Left lung (tissue), 4 donors: ENCODE measurements at regions not wholly inside any gene's neighbourhood (a gene's known extent, or its start where the extent isn't known, plus 50 kb on each side); places are given as distances from the start of the nearest gene placed in this dataset.

Source experiments
- ATAC-seq: fragments of 200-7000 bp; cut with Tn5 transposase; one replicate; pipeline ENCODE4 v1.9.1; 2020; ENCODE audit warnings: moderate library complexity
- DNase-seq, 4 donors: peaks; one replicate each; pipeline ENCODE4 v3.0.0-alpha.2; 2013 to 2020
- H3K27ac ChIP-seq, 2 donors: fragments of 200-600 bp; sonication (generic) in 1 of 2; one replicate each; pipeline versions ENCODE4 v1.5.0 to v1.8.0; 2020 to 2021
- H3K27me3 ChIP-seq, 2 donors: fragments of 200-600 bp; sonication (generic) in 1 of 2; one replicate each; pipeline versions ENCODE4 v1.5.0 to v1.8.0; 2020 to 2021
- H3K36me3 ChIP-seq, 2 donors: fragments of 200-600 bp; sonication (generic) in 1 of 2; one replicate each; pipeline versions ENCODE4 v1.5.0 to v1.8.0; 2020 to 2021
- H3K4me1 ChIP-seq, 2 donors: fragments of 200-600 bp; one replicate each; pipeline ENCODE4 v1.8.0; 2021
- H3K4me3 ChIP-seq, 2 donors: fragments of 200-600 bp; sonication (generic) in 1 of 2; one replicate each; pipeline versions ENCODE4 v1.5.0 to v1.8.0; 2020 to 2021; ENCODE audit warnings: mild to moderate bottlenecking in 1 of 2
- H3K9me3 ChIP-seq, 2 donors: fragments of 200-600 bp; sonication (generic) in 1 of 2; one replicate each; pipeline versions ENCODE4 v1.5.0 to v1.8.0; 2020 to 2021
- intact Hi-C, 2 donors: fragments of 100-400 bp; cut with DNase I; formaldehyde crosslinking; loops; one replicate each; pipeline versions ENCODE4 v1.11.2 to v1.14.2; 2022
- TF ChIP-seq, protein P1 (sequence below), 2 donors: fragments of 200-600 bp; sonication (generic) in 1 of 2; IDR thresholded peaks; one replicate each; pipeline versions ENCODE4 v1.5.0 to v1.8.0; 2021; ENCODE audit warnings: antibody characterized with exemption in 2 of 2
- donor health status: DM: no; HTN: yes; CAD: no.
- donor health status: DM: no; HTN: no; CAD: no.

- peaks cover 13 to 16% of the 10 kb centered on the region in 2 donors for H3K4me1 ChIP-seq
- no peak overlapping the region for H3K27ac ChIP-seq
- DNase-seq (peak in 1 of 4 donors; percentile 37), ATAC-seq (peak; percentile 44)
- TF ChIP-seq, protein P1, sequence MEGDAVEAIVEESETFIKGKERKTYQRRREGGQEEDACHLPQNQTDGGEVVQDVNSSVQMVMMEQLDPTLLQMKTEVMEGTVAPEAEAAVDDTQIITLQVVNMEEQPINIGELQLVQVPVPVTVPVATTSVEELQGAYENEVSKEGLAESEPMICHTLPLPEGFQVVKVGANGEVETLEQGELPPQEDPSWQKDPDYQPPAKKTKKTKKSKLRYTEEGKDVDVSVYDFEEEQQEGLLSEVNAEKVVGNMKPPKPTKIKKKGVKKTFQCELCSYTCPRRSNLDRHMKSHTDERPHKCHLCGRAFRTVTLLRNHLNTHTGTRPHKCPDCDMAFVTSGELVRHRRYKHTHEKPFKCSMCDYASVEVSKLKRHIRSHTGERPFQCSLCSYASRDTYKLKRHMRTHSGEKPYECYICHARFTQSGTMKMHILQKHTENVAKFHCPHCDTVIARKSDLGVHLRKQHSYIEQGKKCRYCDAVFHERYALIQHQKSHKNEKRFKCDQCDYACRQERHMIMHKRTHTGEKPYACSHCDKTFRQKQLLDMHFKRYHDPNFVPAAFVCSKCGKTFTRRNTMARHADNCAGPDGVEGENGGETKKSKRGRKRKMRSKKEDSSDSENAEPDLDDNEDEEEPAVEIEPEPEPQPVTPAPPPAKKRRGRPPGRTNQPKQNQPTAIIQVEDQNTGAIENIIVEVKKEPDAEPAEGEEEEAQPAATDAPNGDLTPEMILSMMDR (IDR thresholded peaks at IDR 0.05): no peak
- H3K36me3 ChIP-seq: no peaks in the 10 kb centered on the region
- no peak overlapping the region for H3K4me3 ChIP-seq
- peaks cover 0 to 10% of the 10 kb centered on the region in 2 donors for H3K9me3 ChIP-seq
- H3K27me3 ChIP-seq: peaks cover 0 to 34% of the 10 kb centered on the region in 2 donors
- intact Hi-C loops: no loop called here
Measured at GRCh38 chr17:77736199-77736585, 222.3 kb upstream of the TNRC6C start.

DNA sequence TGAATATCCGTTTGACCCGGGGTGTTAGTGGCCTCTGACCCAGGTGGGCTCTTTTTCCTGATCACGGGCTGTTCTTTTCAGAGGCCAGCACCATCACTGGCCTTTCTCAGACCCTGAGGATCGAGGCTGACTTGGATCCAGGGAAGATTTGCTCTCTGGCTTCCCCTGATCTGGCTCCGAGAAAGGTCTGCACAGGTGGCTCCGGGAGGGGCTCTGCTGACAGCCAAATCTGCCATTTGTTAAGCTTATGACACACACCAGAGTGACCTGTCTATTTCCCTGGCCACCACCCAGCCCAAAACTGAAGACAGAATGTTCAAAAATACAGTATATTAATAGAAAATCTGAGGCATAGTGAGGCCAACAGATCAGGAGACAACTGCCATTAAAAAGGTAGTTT, 221.8 kb upstream of the TNRC6C start:
- ATAC-seq (no peak), DNase-seq (no peak)
- Histone ChIP-seq H3K27ac (no peak overlapping the region), H3K9me3 (peaks cover 0 to 11% of the 10 kb centered on the region in 2 donors), H3K36me3 (no peaks in the 10 kb centered on the region), H3K4me1 (peaks cover 13 to 16% of the 10 kb centered on the region in 2 donors), H3K27me3 (peaks cover 0 to 36% of the 10 kb centered on the region in 2 donors), H3K4me3 (no peak overlapping the region)
- intact Hi-C loops: no loop called here
- TF ChIP-seq, protein P1 (IDR thresholded peaks at IDR 0.05): no peak

DNA sequence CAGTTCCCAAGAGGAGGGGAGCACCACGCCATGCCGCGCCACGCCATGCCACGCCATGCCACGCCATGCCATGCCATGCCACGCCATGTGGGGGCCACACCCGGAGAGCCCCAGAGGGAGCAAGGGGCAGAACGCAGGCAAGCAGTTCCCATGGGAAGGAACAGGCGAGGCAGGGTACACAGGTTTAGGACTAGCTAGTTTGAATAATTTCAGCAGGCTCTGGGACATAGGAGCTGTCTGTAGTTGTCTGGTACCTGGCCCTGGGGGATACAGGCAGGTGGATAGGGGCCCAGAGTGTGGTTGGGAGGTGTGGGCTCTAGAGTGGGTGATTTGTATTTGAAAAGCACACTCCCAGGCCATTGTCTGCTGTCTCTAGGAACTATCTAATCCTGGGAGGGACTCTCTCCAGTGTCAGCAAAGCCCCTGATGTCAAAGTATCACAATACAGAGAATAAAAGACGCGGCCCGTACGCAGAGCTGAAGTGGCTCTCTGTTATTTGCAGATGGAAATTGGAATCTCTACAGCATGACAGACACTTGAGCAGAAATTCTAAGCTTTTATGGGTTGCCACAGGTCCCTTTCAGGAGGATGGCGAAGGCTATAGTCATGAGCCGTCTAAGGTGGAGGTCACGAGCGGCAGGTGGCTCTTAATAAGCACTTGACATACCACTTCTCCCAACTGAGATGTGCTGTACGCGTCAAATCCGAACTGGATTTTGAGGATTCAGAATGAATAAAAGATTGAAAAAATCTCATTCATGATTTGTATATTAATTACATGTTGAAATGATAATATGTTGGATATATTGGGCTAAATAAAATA, 220.8 kb upstream of the TNRC6C start:
- Histone ChIP-seq H3K4me3 (no peak overlapping the region), H3K4me1 (peaks cover 13 to 16% of the 10 kb centered on the region in 2 donors), H3K27me3 (peaks cover 0 to 40% of the 10 kb centered on the region in 2 donors), H3K9me3 (peaks cover 0 to 6% of the 10 kb centered on the region in 2 donors), H3K27ac (no peak overlapping the region), H3K36me3 (no peaks in the 10 kb centered on the region)
- peak; percentile 28 for ATAC-seq
- TF ChIP-seq, protein P1 (IDR thresholded peaks at IDR 0.05): no peak
- peak in 2 of 4 donors; percentile 37 to 68 for DNase-seq
- intact Hi-C loops: no loop called here

GRCh38 chr17:77738751-77739531, 219.6 kb upstream of the TNRC6C start:
- Histone ChIP-seq H3K4me1 (peaks cover 13 to 16% of the 10 kb centered on the region in 2 donors), H3K36me3 (no peaks in the 10 kb centered on the region), H3K4me3 (no peak overlapping the region), H3K9me3 (peaks cover 0 to 2% of the 10 kb centered on the region in 2 donors), H3K27ac (no peak overlapping the region), H3K27me3 (peaks cover 0 to 34% of the 10 kb centered on the region in 2 donors)
- peak in 2 of 4 donors; percentile 27 to 30 for DNase-seq
- TF ChIP-seq, protein P1 (IDR thresholded peaks at IDR 0.05): no peak
- intact Hi-C loops: no loop called here
- no peak for ATAC-seq

DNA sequence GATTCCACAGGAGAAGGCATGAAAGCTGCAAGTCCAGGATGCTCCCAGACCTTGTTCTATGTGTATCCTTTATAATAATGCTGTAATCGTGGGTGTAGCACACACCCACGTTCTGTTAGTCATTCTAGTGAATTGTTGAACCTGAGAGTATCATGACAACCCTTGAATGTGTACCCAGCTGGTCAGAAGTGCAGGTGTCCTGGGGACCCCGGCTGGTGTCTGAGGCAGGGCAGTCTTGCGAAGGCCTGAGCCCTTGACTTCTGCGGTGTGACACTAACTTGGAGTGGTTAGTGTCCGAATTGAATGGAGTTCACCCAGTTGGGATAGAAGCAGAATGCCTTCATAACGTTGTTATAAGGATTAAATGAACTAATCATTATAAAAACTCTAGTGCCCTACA, 218.0 kb upstream of the TNRC6C start:
- peaks cover 0 to 2% of the 10 kb centered on the region in 2 donors for H3K9me3 ChIP-seq
- no peak overlapping the region for H3K4me3 ChIP-seq
- H3K27ac ChIP-seq: no peak overlapping the region
- ATAC-seq (no peak), DNase-seq (no peak)
- peaks cover 0 to 19% of the 10 kb centered on the region in 2 donors for H3K27me3 ChIP-seq
- H3K4me1 ChIP-seq: peaks cover under 1% of the 10 kb centered on the region in 2 donors
- no peaks in the 10 kb centered on the region for H3K36me3 ChIP-seq
- TF ChIP-seq, protein P1 (IDR thresholded peaks at IDR 0.05): no peak
- intact Hi-C loops: no loop called here
